ENCODE measurements at regions not wholly inside any gene's neighbourhood (a gene's known extent, or its start where the extent isn't known, plus 50 kb on each side); places are given as distances from the start of the nearest gene placed in this dataset.
"Not testable (repeated sequence)": the region's sequence is repeated elsewhere in the genome, so short reads cannot be mapped to it uniquely, and the experiment has no call there.

DNA sequence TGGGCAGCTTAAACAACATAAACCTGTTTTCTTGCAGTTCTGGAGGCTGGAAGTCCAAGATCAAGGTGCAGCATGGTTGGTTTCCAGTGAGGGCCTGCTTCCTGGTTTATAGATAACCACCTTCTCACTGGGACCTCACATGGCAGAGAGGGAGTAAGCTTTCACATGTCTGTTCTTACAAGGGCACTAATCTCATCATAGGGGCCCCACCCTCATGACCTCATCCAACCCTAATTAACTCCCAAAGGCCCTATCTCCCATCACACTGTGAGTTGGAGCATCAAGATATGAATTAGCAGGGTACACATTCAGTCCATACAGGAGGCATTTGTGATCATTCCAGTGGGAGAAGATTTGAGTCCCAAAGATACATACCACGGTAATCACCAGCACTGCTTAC, 50.5 kb upstream of the GRIN2A start:
- DNase-seq (ENCODE audit: low spot score) = no peak

DNA sequence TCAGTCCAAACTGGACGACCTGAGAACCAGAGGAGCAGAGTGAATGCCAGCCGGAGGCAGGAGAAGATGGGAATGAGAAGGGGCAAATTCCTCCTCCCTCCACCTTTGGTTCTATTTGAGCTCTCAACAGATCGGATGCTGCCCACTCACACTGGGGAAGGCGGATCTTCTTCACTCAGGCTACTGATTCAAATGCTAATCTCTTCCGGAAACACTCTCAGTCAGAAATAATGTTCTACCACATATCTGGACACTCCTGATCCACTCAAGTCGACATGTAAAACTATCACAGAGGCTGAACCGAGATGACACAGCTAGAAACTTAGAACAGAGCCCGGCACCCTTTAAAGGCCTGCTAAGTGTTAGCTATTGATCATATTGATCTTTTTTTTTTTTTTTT, 57.4 kb upstream of the GRIN2A start:
- DNase-seq (ENCODE audit: low spot score) = no peak

DNA sequence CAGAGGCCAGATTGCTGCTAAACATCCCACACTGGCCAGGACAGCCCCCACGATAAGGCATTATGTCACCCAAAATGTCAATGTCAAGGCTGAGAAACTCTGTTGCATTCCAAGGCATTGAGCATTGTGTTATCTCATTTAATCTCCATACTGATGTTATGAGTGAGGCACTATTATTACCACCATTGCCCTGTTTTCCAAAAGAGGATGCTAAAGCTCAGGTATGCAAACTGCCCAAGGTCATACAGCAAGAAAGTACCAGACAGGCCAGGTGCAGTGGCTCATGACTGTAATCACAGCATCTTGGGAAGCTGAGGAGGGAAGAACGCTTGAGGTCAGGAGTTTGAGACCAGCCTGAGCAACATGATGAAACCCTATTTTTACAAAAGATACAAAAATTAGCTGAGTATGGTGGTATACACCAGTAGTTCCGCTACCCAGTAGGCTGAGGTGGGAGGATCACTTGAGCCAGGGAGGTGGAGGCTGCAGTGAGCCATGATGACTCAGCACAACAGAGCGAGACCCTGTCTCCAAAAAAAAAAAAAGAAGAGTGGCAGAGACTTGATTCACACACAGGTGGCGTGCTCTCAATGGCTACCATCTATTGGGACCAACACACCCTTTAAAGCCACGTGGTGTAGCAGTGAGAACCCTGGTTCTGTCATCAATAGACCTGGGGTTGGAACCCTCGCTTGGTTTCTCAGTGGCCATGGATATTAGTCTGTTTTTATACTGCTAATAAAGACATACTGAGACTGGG, 58.8 kb upstream of the GRIN2A start:
- DNase-seq (ENCODE audit: low spot score) = no peak

DNA sequence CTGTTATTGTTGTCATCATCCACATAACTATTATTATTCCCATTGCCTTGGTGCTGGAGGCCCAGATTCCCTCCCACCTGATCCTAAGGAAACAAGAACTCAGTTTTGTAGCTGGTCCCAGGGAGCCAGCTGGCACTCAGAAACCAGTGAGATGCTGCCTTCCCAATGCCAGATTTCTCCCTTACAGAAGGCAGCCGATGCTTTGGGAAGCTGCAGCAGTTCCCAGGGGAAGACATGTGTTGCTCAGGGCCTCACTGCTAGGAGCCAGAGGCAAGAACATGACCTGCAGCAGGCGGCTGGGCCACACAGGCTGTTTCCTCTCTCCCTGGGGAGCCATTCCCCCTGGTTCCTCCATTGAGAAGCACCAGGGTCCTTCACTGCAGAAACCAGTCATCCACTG, 59.9 kb upstream of the GRIN2A start:
- DNase-seq (ENCODE audit: low spot score) = no peak

DNA sequence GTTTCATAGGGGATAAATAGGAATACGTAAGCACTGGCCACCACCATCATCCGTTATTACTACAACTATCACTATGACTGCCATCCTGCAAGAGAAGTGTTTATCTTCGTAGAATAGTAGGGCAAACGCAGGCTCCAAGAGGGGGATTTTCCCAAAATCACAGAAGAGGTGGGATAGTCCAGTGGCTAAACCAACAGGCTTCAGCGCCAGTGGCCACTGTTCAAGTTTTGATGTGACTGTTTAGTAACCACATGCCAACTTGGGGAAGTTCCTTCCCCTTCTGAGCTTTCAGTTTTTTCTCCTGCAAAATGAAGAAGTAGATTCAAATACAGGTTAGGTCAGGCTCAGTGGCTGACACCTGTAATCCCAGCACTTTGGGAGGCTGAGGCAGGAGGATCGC, 60.7 kb upstream of the GRIN2A start:
- DNase-seq (ENCODE audit: low spot score) = no peak

DNA sequence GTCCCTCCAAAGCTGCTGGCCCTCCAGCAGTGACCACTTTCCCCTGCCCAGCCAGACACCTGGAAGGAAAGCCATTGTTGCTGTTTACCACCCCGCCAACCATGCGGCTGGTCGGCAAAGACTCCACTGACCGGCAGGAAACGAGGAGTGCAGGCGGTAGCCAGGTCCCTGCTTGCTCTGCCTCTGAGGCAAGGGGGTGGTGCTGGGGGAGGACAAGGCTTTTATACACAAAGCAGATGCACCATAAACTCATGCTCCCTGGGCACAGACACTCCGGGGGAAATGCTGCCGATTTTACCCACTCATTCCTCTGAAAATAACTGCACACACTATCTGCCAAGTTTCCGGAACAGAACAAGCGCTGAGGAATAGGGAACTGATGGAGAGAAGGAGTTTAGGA, 62.8 kb upstream of the GRIN2A start:
- DNase-seq (ENCODE audit: low spot score) = no peak

DNA sequence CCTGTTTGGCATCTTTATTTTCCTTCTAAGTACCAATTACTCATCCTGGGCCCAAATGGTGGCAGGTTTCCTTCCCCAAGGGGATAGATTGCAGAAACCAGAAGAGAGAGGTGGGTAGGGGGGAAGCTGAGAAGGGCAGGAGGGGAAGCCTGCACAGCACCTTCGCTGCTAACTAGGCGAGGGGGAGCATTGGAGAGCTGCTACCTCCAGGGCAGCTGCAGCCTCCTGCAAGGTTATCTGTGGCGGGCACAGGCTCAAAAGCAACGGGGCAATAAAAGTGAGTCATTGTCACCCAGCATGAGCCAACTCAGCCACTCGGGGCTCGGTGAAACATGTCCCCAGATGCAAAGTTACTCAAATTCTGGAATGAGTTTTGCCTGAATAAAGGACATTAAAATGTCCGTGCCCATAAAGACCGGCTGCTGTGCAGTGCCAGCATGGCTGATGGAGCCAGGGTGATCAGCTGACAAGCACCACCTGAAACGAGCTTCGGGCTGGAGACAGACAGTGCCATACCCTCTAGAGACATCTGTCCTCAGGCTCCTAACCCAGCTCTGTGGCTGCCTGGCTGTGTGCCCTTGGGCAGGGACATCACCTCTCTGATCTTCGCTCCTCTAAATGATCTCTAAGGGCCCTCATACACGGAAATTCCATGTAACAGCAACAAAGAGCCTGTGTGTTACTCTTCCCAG, 68.1 kb upstream of the GRIN2A start:
- no peak for DNase-seq (ENCODE audit: low spot score)

DNA sequence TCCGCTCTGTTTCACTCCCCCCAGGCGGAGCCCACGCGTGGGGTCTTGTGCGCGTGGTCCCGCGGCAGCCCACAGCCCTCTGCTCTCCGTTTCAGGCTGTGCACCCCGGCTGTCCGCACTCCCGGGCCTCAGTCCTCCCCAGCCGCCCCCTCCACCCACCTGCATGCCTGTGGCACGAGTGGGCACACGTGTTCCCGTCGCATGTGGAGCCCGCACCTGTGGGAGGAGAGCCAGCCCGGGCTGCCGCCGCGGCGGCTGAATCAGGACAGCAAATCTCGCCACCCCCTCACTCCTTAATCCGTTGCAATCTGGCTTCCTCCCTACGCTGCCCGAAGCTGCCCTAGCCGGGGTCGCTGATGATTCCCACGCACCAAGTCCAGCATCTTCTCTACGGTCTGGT, 69.9 kb upstream of the GRIN2A start:
- DNase-seq (ENCODE audit: low spot score) = no peak

DNA sequence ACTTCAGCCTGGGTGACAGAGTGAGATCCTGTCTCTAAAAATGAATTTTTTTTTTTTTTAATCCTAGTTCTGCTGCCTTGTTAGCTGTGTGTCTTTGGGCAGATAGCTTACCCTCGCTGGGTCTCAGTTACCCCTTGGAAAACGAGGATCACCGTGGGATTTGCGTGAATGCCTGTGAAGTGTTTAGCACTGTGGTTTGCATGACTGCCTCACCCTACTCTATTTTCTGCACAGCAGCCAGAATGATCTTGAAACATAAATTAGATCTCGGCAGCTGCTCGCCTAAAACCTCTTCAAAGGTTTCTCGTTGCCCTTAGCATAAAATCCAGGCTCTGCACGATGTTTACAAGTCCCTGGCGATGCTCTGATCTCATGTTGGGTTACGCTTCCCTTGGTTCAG, 71.2 kb upstream of the GRIN2A start:
- no peak for DNase-seq (ENCODE audit: low spot score)

DNA sequence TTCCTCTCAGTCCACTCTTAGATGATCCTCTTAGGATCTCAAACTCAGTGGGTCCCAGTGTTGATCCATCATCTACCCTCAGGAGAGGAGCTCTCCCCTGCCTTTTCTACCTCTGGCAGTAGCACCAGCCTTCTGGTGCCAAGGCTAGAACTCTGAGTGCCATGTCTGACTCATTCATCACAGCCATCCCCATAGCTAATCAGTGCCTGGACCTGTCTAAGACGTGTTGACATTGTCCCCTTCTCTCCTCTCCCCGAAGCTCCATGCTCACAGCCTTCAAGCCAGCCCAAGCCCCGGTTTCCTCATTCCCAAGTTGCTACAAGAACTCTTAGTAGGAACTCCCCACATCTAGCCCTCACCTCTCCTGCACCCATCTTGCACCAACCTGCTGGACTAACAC, 73.5 kb upstream of the GRIN2A start:
- DNase-seq (ENCODE audit: low spot score) = no peak

DNA sequence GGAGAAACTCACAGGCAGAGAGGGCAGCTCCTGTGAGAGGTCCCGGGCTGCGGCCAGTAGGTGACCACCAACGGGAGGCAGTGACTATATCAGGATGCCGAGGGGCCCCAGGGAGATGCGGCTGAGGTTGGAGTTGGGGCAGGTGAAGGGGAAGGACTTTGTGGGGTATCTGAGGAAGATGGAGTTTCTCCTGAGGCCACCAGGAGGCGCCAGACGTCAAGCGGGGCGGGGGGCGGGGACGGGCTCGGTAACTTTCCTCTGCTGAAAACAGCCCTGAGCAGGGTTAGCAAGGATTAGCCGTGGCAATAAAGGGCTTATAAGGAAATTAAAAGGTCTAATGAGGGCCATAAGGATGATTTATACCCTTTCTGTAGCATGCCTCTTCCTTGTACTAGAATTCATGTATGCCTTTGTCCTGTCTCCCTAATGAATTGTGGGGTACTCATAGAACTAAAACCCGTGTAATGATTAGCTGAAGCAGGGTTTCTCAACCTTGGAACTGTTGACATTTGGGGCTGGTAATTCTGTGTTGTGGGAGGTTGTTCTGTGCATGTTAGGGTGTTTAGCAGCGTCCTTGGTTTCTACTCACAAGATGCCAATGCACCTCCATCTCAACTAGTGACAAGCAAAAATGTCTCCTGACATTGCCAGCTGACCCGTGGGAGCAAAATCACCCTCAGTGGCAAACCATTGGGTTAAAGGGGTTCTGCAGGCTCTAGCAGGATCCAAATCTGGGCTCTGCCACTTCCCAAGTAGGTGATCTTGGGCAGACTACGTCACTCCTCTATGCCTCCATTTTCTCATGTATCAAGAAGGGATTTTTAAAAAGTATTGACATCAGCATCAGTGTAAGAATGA, 74.8 kb upstream of the GRIN2A start:
- peak; percentile 70 for DNase-seq (ENCODE audit: low spot score)

DNA sequence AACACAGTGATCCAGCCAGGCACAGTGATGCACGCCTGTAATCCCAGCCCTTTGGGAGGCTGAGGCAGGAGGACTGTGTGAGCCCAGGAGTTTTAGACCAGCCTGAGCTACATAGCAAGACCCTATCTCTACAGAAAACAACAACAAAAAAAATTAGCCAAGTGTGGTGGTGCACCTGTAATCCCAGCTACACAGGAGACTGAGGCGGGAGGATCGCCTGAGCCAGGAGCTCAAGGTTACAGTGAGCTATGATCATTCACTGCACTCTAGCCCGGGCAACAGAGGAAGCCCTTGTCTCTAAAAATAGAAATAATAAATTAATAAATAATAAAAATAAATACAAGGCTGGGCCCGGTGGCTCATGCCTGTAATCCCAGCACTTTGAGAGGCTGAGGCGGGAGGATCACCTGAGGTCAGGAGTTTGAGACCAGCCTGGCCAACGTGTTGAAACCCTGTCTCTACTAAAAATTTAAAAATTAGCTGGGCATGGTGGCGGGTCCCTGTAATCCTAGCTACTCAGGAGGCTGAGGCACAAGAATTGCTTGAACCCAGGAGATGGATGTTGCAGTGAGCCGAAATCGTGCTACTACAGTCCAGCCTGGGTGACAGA, 75.5 kb upstream of the GRIN2A start:
- DNase-seq (ENCODE audit: low spot score) = not testable (repeated sequence)

DNA sequence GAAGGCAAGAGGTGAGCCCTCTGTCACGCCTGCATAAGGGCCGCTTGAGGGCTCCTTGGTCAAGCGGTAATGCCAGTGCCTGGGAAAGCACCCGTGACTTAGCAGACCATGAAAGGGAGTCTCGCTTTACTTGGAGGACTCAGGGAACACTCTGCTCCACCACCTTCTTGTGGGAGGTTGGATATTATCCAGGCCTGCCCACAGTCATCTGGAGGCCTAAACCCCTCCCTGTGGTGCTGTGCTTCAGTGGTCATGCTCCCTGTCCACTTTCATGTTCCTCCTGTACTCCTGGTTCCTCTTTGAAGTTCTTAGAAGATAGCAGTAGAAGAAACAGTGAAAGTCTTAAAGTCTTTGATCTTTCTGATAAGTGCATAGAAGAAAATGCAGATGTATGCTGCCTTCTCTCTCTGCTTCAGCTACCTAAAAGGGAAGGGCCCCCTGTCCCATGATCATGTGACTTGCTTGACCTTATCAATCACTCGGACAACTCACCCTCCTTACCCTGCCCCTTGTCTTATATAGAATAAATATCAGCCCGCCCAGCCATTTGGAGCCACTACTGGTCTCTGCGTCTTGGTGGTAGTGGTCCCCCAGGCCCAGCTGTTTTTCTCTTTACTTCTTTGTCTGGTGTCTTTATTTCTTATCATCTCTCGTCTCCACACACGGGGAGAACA, 76.8 kb upstream of the GRIN2A start:
- not testable (repeated sequence) for DNase-seq (ENCODE audit: low spot score)

DNA sequence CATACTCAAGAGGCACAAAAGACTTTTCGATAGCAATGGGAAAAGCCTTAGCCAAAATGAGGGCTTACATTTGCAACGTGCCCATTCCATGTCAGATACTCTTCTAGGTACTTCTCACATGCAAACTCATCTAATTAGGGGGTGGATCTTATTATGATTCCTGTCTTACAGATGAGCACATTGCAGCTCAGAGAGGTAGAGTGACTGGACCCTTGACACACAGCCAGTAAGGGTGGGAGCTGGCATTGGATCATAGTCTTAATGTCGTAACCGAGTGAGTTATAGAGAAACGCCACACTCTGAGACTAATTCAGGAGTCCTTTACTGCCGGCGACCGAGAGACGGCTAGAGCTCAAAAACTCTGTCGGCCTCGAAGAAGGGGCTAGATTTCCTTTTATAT, 78.8 kb upstream of the GRIN2A start:
- no peak for DNase-seq (ENCODE audit: low spot score)

DNA sequence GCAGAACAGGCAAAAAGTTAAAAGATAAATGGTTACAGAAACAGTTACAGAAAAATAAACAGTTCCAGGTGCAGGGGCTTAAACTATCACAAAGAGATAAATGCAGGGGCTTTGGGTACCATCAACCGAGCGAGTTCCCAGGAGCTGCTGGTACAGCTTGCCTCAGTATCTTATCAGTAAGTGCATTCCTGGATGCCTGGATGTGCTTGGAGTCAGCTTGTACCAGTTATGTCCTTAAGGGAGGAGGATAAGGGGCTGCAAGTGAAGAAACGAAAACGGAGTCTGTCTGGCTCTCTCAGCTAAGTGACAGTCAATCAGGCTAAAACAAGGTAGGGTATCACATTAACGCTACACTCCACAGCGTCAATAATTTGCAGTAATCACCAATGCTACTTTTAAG, 79.3 kb upstream of the GRIN2A start:
- DNase-seq (ENCODE audit: low spot score) = not testable (repeated sequence)

DNA sequence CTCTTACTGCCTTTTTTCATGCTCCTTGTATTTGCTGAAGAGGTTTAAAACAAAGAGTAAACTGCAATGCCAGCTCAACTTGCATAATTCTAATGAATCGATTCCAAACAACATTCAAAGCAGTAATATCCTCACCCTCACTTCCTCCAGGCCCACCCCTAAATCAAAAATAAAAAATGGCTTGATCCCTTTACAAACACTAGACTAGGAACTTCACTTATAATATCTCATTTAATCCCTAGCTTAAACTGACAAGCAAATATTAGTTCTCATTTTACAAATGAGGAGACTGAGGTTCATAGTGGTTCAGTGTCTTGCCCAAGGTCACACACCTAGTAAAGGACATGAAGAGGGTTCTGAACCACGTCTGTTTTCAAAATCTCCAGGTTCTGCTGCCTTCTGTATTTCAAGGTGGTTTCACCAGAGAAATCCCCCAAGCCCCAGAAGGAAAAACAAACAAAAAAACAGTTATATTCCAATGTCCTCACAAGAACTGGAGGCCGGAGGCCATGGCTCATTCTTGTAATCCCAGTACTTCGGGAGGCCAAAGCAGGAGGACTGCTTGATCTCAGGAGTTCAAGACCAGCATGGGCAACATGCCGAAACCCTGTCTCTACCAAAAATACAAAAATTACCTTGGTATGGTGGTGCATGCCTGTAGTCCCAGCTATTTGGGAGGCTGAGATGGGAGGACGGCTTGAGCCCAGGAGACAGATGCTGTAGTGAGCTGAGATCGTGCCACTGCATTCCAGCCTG, 80.3 kb upstream of the GRIN2A start:
- DNase-seq (ENCODE audit: low spot score) = no peak

DNA sequence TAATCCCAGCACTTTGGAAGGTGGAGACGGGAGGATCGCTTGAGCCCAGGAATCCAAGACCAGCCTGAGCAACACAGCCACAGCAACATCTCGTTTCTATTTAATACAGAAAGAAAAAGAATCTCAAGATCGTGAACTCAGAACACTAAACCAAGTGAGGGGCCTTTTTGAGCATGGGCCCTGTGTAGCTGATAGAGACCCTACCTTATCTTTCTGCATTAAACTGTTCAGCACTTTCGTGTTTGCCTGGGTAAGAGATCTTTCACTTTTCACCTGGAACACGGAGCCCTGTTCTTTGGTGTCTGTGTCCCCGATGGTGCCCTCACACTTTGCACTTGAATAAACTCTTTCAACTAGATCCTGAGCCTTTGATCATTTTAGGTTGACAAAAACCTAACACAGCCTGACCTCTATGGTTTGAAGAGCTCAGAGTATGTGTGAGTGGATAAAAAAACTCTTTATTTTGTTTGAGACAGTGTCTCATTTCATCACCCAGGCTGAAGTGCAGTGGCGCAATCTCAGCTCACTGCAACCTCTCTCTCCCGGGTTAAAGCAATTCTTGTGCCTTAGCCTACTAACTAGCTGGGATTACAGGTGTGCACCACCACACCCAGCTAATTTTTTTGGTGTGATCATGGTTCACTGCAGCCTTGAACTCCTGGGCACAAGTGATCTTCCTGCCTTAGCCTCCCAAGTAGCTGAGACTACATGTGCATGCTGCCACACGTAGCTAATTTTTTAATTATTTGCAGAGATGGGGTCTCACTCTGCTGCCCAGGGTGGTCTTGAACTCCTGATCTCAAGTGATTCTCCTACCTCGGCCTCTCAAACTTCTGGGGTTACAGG, 83.8 kb upstream of the GRIN2A start:
- DNase-seq (ENCODE audit: low spot score) = no peak

DNA sequence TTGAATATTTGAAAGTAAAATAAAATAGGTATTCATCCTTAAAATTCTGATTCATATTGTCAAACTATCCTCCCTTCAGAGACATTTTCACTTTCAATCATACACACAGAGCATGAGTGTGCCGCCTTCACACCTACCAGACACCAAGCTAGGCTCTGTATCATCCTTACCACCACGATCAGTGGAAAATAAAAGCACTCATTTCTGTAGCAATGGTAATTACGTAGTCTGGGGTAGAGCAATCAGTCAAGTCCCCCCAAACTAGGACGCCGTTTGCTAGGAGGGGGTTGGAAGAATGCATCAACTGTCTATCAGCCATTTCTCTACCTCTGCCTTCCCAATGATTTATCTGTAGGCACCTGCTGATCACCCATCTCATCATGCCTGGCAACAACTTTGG, 84.6 kb upstream of the GRIN2A start:
- no peak for DNase-seq (ENCODE audit: low spot score)

DNA sequence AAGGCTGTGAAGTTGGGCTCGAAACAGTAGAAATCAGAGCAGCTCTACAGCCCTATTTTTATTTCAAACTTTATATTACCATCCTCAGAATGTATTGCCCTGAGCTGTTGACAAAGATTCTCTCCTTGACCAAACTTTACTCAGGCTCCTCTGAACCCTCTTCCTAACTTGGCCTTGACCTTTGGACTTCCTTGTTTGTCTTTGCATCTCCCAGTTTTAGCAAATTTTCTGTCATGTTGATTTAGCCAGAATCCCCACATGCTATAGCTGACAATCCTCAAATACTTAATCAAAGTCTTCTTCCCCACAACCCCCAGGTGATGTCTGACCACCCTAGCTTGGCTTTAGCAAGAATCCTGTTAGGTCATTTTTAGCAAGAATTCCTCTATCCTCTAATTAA, 87.4 kb upstream of the GRIN2A start:
- DNase-seq (ENCODE audit: low spot score) = no peak

DNA sequence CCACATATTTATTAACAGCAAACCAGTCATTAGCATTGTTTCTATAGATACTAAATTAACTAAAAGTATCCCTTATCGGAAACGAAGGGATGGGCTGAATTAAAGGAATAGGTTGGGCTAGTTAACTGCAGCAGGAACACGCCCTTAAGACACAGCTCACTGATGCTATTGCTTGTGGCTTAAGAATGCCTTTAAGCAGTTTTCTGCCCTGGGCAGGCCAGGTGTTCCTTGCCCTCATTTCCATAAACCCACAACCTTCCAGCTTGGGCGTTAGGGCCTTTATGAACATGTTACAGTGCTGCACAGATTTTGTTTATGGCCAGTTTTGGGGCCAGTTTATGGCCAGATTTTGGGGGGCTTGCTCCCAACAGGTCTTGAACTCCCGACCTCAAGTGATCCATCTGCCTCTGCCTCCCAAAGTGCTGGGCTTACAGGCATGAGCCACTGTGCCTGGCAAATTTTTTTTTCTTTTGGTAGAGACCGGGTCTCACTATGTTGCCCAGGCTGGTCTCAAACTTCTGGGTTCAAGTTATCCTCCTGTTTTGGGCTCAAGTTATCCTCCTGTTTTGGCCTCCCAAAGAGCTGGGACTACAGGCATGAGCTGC, 90.1 kb upstream of the GRIN2A start:
- DNase-seq (ENCODE audit: low spot score) = not testable (repeated sequence)
